Peyer's patch (tissue), 4 donors: ENCODE measurements at regions not wholly inside any gene's neighbourhood (a gene's known extent, or its start where the extent isn't known, plus 50 kb on each side); places are given as distances from the start of the nearest gene placed in this dataset.

ENCODE experiments used
- DNase-seq, 3 donors: peaks; one replicate each; pipeline ENCODE4 v3.0.0-alpha.2; 2017 to 2019
- H3K27ac ChIP-seq, 4 donors: fragments of 200-600 bp; sonication (generic); one replicate each; pipeline ENCODE4 v1.5.1; 2016 to 2019
- H3K27me3 ChIP-seq, 2 donors: fragments of 200-600 bp; sonication (generic); one replicate each; pipeline ENCODE4 v1.5.1; 2019
- H3K36me3 ChIP-seq, 3 donors: fragments of 200-600 bp; sonication (generic); one replicate each; pipeline ENCODE4 v1.5.1; 2016 to 2019
- H3K4me1 ChIP-seq, 4 donors: fragments of 200-600 bp; sonication (generic); one replicate each; pipeline ENCODE4 v1.5.1; 2016 to 2019
- H3K4me3 ChIP-seq, 4 donors: fragments of 200-600 bp; sonication (generic); 1 replicate in 3 of 4; 2 replicates in 1 of 4; pipeline ENCODE4 v1.5.1; 2016 to 2019; ENCODE audit warnings: mild to moderate bottlenecking in 1 of 4
- H3K9me3 ChIP-seq, 4 donors: fragments of 200-600 bp; sonication (generic); one replicate each; pipeline ENCODE4 v1.5.1; 2016 to 2019; ENCODE audit warnings: mild to moderate bottlenecking in 1 of 4
- CTCF ChIP-seq, 6 experiments: fragments of 450-650 bp in 4 of 6; fragments of 200-600 bp in 2 of 6; sonication (generic) in 1 of 6; IDR thresholded peaks; one replicate each; pipeline ENCODE4 v1.5.1; 2017 to 2019; ENCODE audit warnings: antibody characterized with exemption in 6 of 6, mild to moderate bottlenecking in 3 of 6, moderate library complexity in 1 of 6
- POLR2A ChIP-seq, 2 donors: fragments of 450-650 bp; IDR thresholded peaks; one replicate each; pipeline ENCODE4 v1.5.1; 2017; ENCODE audit warnings: antibody characterized with exemption in 2 of 2, mild to moderate bottlenecking in 2 of 2, moderate library complexity in 2 of 2

- no peaks in the 10 kb centered on the region for H3K36me3 ChIP-seq
- no peak for DNase-seq
- no peaks in the 10 kb centered on the region for H3K9me3 ChIP-seq
- no peak overlapping the region for H3K27ac ChIP-seq
- H3K4me1 ChIP-seq, result peaks cover 0 to 22% (median 0%) of the 10 kb centered on the region in 4 donors
- no peaks in the 10 kb centered on the region for H3K27me3 ChIP-seq
- TF ChIP-seq POLR2A (IDR thresholded peaks at IDR 0.05), result no peak
- no peak for TF ChIP-seq CTCF (IDR thresholded peaks at IDR 0.05)
- H3K4me3 ChIP-seq, result no peak overlapping the region
Observed at GRCh38 chr13:24036115-24036514, 124.4 kb upstream of the SPATA13 start.

GRCh38 chr13:24038405-24038804 lies 122.1 kb upstream of the SPATA13 start:
- TF ChIP-seq POLR2A (IDR thresholded peaks at IDR 0.05), result no peak
- TF ChIP-seq CTCF (IDR thresholded peaks at IDR 0.05), result no peak
- Histone ChIP-seq H3K4me3 (no peak overlapping the region), H3K4me1 (peaks cover 0 to 22% (median 0%) of the 10 kb centered on the region in 4 donors), H3K36me3 (no peaks in the 10 kb centered on the region), H3K9me3 (no peaks in the 10 kb centered on the region), H3K27ac (peak overlapping the region in 2 of 4 donors; percentile 7 to 43), H3K27me3 (no peaks in the 10 kb centered on the region)
- DNase-seq, result peak in 1 of 3 donors; percentile 55

- no peak for DNase-seq
- Histone ChIP-seq H3K9me3 (no peaks in the 10 kb centered on the region), H3K36me3 (no peaks in the 10 kb centered on the region), H3K4me1 (peaks cover 0 to 17% (median 0%) of the 10 kb centered on the region in 4 donors), H3K27me3 (no peaks in the 10 kb centered on the region), H3K4me3 (no peak overlapping the region), H3K27ac (peak overlapping the region in 2 of 4 donors; percentile 7 to 43)
- TF ChIP-seq POLR2A (IDR thresholded peaks at IDR 0.05) (no peak), CTCF (IDR thresholded peaks at IDR 0.05) (no peak)
Observed at GRCh38 chr13:24038841-24039330, 121.6 kb upstream of the SPATA13 start.

GRCh38 chr13:24039621-24040475 lies 120.7 kb upstream of the SPATA13 start:
- Histone ChIP-seq H3K4me1 (peaks cover 0 to 14% (median 0%) of the 10 kb centered on the region in 4 donors), H3K4me3 (no peak overlapping the region), H3K27me3 (no peaks in the 10 kb centered on the region), H3K36me3 (no peaks in the 10 kb centered on the region), H3K9me3 (no peaks in the 10 kb centered on the region), H3K27ac (no peak overlapping the region)
- no peak for TF ChIP-seq CTCF (IDR thresholded peaks at IDR 0.05)
- DNase-seq, result no peak

- no peak for TF ChIP-seq CTCF (IDR thresholded peaks at IDR 0.05)
- DNase-seq, result no peak
- no peak overlapping the region for H3K4me3 ChIP-seq
- H3K9me3 ChIP-seq, result no peaks in the 10 kb centered on the region
- peaks cover 0 to 14% (median 0%) of the 10 kb centered on the region in 4 donors for H3K4me1 ChIP-seq
- no peak overlapping the region for H3K27ac ChIP-seq
- no peaks in the 10 kb centered on the region for H3K27me3 ChIP-seq
- H3K36me3 ChIP-seq, result no peaks in the 10 kb centered on the region
Observed at GRCh38 chr13:24040835-24041234, 119.7 kb upstream of the SPATA13 start.
